NCI-H2171 treated with DMSO at 0.1 percent for 48 hours (cell line): ENCODE measurements at regions not wholly inside any gene's neighbourhood (a gene's known extent, or its start where the extent isn't known, plus 50 kb on each side); places are given as distances from the start of the nearest gene placed in this dataset.
A peak's percentile ranks its signal among the peaks of the same experiment; 100 is the strongest.

ENCODE experiments used
- DNase-seq: peaks from one replicate; lab custom pipeline; 2025; lab: John Stamatoyannopoulos, UW

DNA sequence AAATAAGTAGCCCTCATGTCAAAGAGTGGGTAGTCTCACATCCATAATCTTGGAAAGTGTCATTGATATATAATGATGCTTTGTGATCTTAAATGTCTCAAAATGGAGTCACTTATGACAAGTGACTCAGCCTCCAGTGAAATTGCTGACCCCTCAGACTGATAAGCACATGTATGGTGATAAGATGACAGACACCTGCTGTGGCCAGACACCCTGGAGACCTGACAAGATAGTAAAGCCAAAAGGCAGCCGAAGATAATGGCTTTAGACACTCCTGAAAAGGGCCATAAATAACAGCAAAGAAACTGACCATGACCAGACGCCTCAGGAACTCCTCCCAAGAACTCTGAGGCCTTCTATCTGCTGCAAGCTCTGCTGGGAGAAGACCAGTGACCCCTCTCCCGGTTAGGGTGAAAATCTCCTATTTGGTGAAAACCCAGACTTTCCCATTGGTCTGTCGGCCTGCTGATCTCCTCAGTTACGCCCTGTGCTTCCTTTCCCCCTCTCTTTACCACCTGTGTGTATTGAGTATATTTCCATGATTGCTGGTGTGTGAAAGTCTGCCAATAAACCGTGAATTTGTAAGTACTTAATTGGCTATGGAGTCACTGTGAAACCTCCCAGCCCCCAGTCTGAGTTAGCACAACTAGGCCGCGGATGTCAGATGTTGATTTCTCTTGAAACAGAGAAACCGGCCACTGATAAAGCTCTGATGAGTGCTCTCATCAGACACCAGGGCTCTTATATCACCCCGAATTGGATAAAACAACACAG, 226.7 kb upstream of the MYOCD start:
- no peak for DNase-seq

DNA sequence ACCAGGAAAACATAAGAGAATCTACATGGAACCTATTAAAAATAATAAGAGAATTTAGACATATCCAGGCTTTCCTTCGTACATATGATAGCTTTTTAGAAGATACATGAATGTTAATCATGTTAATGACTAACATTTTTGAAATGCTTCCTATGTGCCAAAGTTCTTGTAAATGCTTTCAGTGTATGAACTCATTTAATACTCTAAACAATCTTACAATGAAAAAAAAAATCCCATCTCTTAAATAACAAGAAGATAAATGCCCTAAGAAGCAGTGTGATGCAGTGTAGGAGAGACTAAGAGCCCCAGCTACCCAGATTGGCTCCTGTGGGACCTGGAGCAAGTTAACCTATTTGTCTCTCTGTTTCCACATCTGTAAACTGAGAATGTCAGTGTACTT, 220.4 kb upstream of the MYOCD start:
- no peak for DNase-seq

DNA sequence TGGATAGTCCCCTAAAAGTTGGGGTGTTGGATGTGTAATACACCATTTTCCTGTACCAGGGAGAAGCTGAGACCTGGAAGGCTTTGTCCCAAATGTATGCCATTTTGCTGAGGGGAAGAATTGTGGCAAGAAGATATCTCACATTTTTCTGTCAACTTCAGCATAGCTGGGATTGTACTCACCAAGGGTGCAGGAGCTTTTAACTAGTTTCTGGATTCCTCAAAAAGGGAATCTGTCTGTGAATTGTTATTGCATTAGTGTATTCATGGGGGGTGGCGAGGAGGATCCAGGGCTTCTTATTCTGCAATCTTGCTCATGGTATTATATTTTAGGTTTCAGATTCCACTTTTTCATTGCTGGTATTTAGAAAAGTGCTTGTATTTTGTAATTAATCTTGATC, 208.2 kb upstream of the MYOCD start:
- no peak for DNase-seq

DNA sequence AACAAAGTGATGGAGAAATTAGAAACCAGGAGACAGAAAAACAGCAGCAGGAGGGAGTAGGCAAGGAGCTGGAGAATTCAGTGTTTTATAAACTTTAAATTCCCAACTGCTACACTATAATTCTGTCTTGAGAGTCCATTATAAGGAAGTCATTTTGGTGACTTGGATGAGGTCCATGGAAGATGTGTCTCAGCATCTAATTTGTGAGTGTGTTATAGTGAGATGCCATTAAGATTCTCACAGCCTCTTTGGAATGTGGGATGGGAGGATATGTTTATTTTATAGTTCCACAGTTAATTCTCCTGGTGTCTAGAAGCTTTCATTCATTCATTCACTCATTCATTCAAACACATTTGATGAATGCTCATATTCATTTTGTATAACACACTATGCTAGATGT, 206.0 kb upstream of the MYOCD start:
- no peak for DNase-seq

DNA sequence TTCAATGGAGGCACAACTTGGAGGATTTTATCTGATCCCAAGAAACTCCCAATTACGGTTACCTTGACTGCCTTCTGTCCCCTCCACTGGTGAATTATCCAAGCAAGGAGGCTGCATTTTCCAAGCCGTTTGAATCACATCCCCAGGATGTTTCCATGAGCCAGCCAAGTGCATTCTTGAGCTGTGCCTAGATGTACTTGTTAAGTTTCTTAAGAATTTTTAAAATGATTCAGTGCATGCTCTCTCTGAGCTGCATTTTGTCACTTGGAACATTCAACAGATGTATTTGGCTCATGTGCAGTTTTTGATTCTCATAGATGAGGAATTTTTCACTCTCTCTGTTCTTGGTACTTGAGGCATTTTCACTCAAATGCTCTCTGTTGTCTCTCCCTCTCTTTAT, 202.6 kb upstream of the MYOCD start:
- DNase-seq = no peak

DNA sequence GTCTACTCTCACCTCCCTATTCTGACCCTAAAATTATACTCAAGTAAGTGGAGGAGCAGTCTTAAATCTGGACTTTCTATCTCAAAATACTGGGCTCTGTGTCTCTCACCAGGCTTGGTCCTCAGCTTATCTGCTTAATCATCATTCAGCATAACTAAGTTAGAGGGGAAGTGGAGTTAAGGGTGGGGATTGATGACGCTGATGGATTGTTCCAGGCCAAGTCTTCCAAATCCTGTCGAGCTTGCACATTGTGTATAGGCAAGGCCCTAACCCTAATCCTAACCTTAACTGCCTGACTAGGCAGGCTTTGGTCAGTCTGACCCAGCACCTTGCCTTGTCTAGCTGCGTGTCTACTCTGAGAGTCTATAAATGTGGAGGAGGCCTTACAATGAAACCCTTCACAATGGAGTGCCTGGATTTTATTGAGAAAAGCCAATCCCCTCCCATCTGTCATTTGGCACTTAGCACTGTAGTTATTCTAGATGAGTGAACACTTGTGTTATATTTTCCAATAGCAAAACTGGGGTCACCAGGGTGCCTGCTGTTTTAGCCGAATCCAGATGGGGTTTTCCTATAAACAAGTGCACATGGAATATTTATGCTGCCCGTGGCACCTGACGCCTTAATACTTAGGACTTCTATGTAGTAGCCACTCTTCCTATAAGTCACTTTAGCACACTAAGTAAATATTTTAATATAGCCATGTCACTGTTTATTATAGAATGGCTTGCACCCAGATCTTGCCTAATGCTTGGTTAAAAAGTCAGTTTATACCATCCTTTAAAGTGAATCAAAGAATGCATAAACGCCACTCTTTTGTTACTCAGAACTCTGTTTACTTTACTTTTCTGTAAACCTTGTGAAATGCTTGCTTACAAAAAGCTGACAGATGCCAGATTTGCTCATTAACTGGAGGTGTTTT, 193.2 kb upstream of the MYOCD start:
- DNase-seq = peak; percentile 68

DNA sequence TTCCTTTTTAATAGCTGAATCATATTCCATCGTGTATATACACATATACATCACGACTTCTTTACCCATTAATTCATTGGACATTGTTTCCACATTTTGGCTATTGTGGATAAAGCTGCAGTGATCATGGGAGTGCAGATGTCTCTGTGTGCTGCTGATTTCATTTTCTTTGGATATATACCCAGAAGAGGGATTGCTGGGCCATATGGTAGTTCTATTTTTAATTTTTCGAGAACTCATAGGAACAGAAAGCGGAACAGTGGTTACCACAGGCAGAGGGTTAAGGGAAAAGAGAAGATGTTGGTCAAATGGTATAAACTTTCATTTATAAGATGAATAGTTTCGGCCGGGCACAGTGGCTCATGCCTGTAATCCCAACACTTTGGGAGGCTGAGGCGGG, 187.4 kb upstream of the MYOCD start:
- no peak for DNase-seq

DNA sequence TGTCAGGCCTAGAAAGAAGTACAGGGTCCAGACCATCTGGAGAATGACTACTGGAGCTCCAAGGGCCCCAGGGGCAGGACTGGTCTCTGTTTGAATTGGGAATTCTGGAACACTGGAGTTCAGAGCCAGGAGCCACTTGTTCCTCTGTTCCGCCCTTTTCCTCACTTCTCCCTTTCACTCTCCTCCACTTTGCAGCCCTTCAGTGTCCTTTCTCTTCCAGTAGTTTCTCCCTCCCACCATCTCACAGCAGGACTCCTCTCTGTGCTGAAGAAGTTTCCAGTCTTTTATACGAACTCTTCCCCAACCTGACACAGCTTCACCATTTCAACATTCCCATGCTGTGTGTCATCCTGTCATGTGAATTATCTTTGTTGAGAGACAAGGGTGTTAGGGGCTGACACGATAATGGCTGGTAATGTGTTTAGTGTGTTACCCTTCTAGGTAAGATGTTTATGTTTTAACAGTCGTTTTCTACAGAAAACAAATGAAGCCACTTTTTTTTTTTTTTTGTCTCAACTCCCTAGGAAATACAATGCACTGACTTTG, 180.3 kb upstream of the MYOCD start:
- no peak for DNase-seq

DNA sequence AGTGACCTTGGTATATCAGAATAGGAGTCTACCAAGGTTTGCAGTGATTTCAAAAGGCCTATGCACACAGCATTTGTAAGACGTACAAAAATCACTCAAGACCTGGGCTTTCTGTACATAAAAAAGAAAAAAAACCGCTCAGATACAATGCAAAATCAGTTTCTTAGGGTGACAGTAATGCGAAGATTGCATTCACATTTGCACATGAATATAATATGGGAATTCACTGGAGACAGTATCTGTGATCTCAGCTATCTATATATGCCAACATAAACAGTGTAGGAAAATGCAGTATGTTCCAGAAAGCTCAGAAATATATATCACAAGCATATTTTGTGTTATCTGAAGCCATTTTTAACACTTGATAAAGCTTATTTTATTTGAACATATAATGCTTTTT, 176.4 kb upstream of the MYOCD start:
- DNase-seq = no peak

DNA sequence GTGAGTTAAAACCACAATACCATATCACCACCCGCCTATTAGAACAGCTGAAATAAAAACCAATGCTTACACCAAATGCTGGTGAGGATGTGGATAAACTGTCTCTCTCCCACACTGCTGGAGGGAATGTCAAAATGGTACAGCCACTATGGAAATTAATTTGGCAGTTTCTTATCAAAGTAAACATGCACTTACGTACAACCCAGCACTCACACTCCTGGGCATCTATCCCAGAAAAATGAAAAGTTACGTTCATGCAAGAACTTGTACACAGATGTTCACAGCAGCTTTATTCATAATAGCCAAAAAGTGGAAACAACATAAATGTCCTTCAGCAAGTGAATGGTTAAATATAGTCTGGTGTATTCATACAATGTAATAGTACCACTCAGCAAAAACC, 173.2 kb upstream of the MYOCD start:
- DNase-seq = no peak

DNA sequence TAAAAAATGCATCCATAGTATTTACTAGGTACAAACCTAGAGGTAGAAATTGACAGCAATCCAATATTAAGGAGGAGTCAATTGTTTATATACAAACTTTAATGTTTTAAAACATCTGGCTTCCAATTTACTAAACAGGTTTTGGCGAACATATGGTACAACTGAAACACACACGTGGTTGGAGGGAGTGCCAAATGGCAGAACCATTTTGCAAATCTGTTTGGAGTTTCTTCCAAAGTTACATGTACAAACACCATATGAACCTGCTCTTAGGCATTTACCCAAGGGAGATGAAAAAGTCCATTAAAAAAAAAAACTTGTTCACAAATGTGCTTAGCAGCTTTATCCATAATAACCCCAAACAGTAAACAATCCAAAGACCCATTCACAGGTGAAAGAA, 159.8 kb upstream of the MYOCD start:
- DNase-seq = peak; percentile 0

DNA sequence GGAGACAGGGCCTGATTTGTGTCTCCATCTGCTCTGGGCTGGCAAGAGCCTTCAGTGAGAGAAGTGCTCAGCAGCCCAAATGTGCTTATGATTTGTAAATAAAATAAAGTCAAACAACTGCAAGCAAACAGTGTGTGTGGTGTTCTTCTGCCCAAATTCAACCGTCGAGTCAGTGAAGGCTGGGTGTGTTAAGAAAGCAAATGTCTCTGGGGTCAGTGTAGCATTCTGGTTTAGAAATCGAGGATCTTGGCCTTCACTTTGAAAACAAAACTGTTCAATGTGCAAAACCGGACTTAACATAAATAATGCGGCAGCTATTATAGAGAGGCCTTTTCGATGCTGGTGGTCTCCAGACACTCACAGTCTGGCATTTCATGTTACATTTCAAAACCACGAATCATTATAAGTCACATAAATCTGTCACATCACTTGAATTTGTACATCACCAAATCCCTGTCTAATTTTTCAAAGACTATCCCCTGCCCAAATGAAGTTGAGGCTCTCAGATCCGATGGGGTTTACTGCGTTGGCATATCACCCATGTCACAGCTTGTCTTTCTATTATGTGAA, 158.6 kb upstream of the MYOCD start:
- DNase-seq = no peak

DNA sequence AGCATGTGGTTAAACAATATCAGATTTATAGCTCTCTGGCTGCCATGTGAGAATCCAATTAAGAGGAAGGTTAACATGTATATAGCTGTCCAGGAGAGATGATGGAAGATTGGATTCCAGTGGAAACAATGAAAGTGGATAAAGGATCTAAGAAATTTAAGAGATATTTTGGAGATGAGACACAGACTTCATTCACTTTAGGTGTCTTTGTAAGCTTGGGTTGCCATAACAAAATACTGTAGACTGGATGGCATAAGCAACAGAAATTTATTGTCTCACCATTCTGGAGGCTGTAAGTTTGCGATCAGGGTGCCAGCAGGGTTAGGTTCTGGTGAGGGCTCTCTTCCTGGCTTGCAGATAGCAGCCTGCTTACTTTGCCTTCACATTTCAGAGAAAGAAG, 155.9 kb upstream of the MYOCD start:
- DNase-seq = no peak

DNA sequence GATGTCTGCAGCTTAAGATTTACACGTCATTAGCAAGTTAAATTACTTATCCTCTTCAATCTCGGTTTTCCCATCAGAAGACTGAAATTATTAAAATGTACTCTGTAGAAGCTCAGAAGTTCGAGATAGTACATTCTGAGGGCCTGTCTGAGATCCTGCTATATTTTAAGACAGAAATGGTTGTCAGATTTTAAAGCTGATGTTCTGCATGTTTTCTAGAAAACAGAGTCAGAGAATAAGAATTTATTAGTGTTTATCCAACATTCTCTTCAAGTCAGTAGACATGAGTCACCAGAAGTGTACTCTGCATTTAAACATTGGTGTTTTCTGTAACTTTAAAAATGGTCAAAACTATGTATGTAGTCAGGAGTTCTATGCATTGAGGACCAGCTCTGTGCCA, 155.2 kb upstream of the MYOCD start:
- DNase-seq = no peak

DNA sequence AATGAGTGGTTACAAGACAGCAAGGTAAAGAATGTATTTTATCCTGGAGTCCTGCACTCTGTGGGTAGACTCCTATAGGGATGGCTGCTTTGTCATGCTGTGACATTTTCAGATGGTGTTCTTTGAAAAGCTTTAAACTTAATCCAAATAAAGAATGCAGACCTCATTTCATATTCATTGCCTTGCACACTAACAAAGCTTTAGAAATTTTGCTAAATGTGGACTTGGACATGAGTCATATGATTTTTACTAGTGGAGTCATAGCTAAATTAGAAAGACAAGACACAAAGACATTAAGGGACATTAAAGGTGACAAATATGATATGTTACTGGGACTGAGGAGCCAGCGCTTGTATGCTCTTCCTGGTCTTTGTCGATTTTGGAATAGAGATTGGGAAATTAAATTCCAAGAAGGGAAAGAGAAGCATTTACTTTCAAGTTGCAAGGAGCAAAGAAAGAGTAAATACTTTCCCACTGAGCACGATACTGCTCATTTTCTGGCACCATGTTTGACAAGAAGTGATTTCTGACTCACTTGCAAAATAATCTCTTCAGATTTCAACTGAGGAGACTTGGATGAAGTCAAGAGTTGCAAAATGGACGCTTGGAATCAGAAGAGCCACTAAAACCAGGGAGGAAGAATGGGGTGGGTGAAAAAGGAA, 152.9 kb upstream of the MYOCD start:
- DNase-seq = no peak

DNA sequence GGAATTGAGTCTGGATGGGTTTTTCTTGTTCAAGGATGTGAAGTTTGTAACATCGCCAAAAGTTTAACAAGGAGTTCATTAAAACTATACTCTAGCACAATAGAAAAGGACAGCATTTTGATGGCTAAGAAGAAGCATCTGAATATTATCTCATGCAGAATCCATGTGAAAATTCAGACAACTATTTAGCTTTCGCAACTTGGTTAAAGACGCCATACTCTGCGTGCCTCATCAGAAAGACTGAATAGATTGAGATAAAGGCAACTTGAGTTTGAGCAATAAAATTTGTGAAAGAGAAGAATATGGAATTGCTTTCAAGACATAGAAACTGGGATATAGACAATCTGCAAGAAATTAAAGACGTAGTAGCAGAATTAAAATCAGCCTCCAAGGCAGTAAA, 151.1 kb upstream of the MYOCD start:
- DNase-seq = no peak

DNA sequence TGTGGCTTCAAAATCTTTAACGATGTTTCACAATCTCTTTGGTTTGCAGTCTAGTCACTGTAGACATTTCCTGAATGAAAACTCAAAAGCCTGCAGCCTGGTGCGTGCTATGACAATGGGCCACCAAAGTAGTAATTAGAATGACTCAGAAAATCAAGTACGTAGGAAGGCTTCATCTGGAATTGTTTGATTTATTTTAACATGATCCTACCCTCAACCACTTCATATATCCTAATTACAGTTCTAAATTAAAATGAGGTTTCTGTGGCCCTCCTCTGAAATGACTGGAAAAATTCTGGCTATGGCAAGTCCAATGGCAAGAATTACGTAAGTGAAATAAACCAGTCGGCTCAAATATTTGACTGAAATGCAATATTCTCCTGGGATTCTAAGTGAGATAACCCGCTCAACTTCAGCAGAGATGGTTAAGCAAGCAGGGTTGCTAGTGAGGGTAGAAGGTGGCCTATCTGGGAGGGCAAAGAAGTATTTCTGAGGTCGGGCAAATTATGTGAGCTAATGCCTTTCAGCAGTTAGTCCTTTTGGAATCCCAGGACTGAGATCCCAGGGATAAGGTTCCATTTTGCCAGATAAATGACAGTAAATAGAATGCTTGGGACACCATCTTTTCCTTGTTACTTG, 145.6 kb upstream of the MYOCD start:
- DNase-seq = no peak

DNA sequence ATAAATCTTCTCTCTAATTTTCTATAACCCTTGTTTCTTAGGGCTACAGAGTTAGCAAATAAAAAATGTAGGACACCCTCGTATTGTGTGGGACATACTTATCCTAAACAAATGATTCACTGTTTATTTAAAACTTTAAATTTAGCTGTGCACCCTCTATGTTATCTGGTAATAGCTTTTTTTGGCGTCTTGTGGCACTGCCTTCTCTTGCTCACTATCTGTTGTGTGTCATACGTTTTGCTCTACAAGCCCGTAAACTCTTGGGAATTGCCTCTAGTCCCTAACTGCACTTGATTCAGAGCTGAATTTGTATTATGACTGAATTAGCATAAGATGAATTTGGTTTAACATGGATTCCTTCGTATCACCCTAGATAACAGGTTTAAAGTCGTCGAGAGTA, 144.3 kb upstream of the MYOCD start:
- DNase-seq = no peak

DNA sequence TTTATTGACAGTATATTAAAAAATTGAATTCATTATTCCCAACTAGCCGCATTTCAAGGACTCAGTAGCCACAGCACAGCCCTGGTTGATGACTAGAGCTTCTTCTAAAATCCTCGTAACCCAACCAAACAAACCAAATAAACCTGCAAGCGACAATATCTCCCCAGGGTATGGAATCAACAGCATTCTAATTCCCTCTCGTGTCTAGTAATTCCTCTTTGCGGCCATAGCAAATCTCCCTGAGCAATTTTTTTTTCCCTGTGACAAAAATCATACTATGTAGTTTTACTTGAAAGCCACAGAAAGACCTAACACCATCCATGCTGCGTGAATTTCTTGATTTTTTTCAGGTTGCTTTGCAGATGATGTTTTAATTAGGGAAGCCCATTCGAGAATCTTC, 143.4 kb upstream of the MYOCD start:
- no peak for DNase-seq

DNA sequence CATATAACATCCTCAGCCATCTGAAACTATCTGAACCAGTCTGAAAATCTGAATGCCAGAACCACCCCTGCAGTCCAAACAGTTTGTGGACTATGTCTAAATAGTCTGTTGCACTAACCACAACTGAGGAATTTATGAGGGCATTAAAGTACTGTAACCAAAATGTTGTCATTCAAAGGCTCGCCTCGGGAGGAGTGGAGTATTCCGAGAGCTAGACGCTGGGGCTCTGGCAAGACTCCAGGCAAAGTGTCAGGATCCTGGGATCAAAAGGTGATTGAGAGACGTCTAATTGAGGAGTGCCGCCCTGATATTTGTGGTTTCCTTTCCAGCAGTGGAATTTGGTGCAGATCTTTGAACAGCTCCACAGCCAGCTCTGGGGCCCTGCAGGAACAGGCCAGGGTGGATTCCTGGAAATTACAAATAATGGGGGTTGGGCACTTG, 142.9 kb upstream of the MYOCD start:
- DNase-seq = no peak

DNA sequence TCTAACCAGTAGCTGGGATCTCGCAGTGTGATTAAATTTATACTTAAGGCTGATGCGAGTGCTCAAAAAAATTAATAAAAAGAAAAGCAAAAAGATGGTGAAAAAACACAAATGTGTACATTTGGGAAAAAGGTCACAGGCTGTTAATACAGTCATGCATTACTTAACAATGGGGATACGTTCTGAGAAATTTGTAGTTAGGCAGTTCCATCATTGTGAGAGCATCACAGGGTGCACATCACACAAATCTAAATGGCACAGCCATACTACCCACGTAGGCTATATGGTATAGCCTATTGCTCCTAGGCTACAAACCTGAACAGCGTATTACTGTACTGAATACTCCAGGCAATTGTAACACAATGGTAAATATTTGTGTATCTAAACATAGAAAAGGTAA, 142.4 kb upstream of the MYOCD start:
- DNase-seq = no peak

DNA sequence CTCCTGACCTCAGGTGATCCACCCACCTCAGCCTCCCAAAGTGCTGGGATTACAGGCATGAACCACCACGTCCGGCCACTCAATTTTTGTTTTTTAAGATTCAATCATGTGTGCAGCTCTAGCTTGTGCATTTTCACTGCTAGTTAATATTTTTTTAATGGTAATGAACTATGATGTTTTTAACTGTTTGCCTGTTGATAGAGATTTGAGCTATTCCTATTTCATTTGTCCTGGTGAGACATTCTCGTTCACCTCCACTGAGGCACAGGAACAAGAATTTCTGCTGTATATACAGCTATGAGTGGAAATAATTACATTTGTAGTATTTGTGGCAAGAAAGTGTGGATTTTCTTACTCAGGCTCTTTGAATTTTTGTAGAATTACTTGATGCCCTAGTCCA, 137.7 kb upstream of the MYOCD start:
- DNase-seq = no peak
